A549 (cell line): ENCODE measurements at regions not wholly inside any gene's neighbourhood (a gene's known extent, or its start where the extent isn't known, plus 50 kb on each side); places are given as distances from the start of the nearest gene placed in this dataset.
A peak's percentile ranks its signal among the peaks of the same experiment; 100 is the strongest.

ENCODE experiments used
- ATAC-seq, 2 experiments: fragments of 200-7000 bp in 1 of 2; fragments of >200 bp in 1 of 2; cut with Nextera tagmentation in 1 of 2; cut with Tn5 transposase in 1 of 2; 3 replicates each; pipeline versions ENCODE4 v1.8.0 to v1.9.1; 2018 to 2020; ENCODE audit warnings: mild to moderate bottlenecking in 1 of 2, moderate library complexity in 1 of 2
- CTCF ChIA-PET: fragments of 300-600 bp; sonication (Branson Sonifier 250); formaldehyde crosslinking; extraction: SDS; loops from one replicate; lab custom pipeline; 2021; ENCODE audit warnings: antibody characterized with exemption, inconsistent platforms; lab: Yijun Ruan, JAX
- POLR2A ChIA-PET: fragments of 350-600 bp; formaldehyde crosslinking; extraction: SDS; loops from one replicate; lab custom pipeline; 2021; ENCODE audit warnings: antibody characterized with exemption, inconsistent platforms; lab: Yijun Ruan, JAX
- DNase-seq, 2 experiments: peaks; one replicate each; pipeline versions ENCODE4 v3.0.0 to v3.0.0-alpha.2; 2011 to 2016; ENCODE audit warnings: low read depth in 1 of 2, low spot score in 1 of 2
- FAIRE-seq: peaks from 2 replicates; lab custom pipeline; 2011; peaks lifted over from hg19 to GRCh38; lab: Jason Lieb, UNC
- H3K27ac ChIP-seq, 2 experiments: fragments of >200 bp; sonication (Bioruptor Twin); formaldehyde crosslinking; 3 replicates each; pipeline ENCODE4 v1.5.1; 2016 to 2017
- H3K4me1 ChIP-seq: fragments of >200 bp; sonication (Bioruptor Twin); formaldehyde crosslinking; 3 replicates; pipeline ENCODE4 v1.6.1; 2016
- H3K4me2 ChIP-seq: fragments of >200 bp; sonication (Bioruptor Twin); formaldehyde crosslinking; 3 replicates; pipeline ENCODE4 v1.6.1; 2016
- H3K4me3 ChIP-seq: fragments of >200 bp; sonication (Bioruptor Twin); formaldehyde crosslinking; 3 replicates; pipeline ENCODE4 v1.5.1; 2016
- H3K9me3 ChIP-seq: fragments of >200 bp; sonication (Bioruptor Twin); formaldehyde crosslinking; 3 replicates; pipeline ENCODE4 v1.6.1; 2016
- CBX8 ChIP-seq: fragments of 200-600 bp; sonication (generic); IDR thresholded peaks from 2 replicates; pipeline ENCODE4 v1.6.1; 2016
- EHMT2 ChIP-seq: fragments of 200-600 bp; sonication (generic); IDR thresholded peaks from 2 replicates; pipeline ENCODE4 v1.6.1; 2016; ENCODE audit warnings: antibody characterized with exemption, low read depth, mild to moderate bottlenecking, moderate library complexity
- FOSB ChIP-seq: fragments of 250-450 bp; sonication (Bioruptor Pico); IDR thresholded peaks from 2 replicates; pipeline ENCODE4 v1.5.0; 2020; ENCODE audit warnings: mild to moderate bottlenecking, moderate library complexity
- FOSL2 ChIP-seq, 2 experiments: fragments of 450-650 bp in 1 of 2; fragments of >200 bp in 1 of 2; sonication (Bioruptor Twin) in 1 of 2; formaldehyde crosslinking; IDR thresholded peaks; 2 replicates each; pipeline versions ENCODE4 v1.5.0 to v1.6.1; 2016 to 2020; ENCODE audit warnings: mild to moderate bottlenecking in 1 of 2, moderate library complexity in 1 of 2
- HEYL ChIP-seq: fragments of 250-450 bp; sonication (Bioruptor Pico); IDR thresholded peaks from 2 replicates; pipeline ENCODE4 v1.8.0; 2021; ENCODE audit warnings: mild to moderate bottlenecking, moderate library complexity
- HOXB13 ChIP-seq: fragments of 250-450 bp; sonication (Bioruptor Pico); IDR thresholded peaks from 2 replicates; pipeline ENCODE4 v1.5.0; 2020; ENCODE audit warnings: low read depth, mild to moderate bottlenecking, moderate library complexity
- JUNB ChIP-seq: fragments of >200 bp; sonication (Bioruptor Twin); formaldehyde crosslinking; IDR thresholded peaks from 2 replicates; pipeline ENCODE4 v1.6.1; 2016
- MAFK ChIP-seq: fragments of 450-650 bp; IDR thresholded peaks from 2 replicates; pipeline ENCODE4 v1.6.1; 2014; ENCODE audit not compliant: partially characterized antibody
- ZNF302 ChIP-seq: fragments of 250-450 bp; sonication (Bioruptor Pico); IDR thresholded peaks from 2 replicates; pipeline ENCODE4 v1.9.0; 2021; ENCODE audit warnings: inconsistent platforms, mild to moderate bottlenecking, moderate library complexity
- WGBS: methylation state at CpG from one replicate; pipeline ENCODE4 v1.1.6; 2017; ENCODE audit errors: missing lambda C conversion rate; 5-methylcytosine and 5-hydroxymethylcytosine counted together
- TF ChIP-seq, protein P1 (sequence below): IDR thresholded peaks from 2 replicates; pipeline ENCODE4 v1.6.1; 2012
- TF ChIP-seq, protein P2 (sequence below): fragments of >200 bp; sonication (Bioruptor Twin); formaldehyde crosslinking; IDR thresholded peaks from 2 replicates; pipeline ENCODE4 v1.6.1; 2016
- TF ChIP-seq, protein P3 (sequence below): fragments of >200 bp; sonication (Bioruptor Twin); formaldehyde crosslinking; IDR thresholded peaks from 3 replicates; pipeline ENCODE4 v1.5.1; 2016
- TF ChIP-seq, protein P4 (sequence below): fragments of 250-450 bp; sonication (Bioruptor Pico); IDR thresholded peaks from 2 replicates; pipeline ENCODE4 v1.5.0; 2020; ENCODE audit warnings: low read depth, mild to moderate bottlenecking, moderate library complexity
- TF ChIP-seq, protein P5 (sequence below): fragments of 200-600 bp; sonication (generic); IDR thresholded peaks from 2 replicates; pipeline ENCODE4 v1.6.1; 2016; ENCODE audit warnings: antibody characterized with exemption, mild to moderate bottlenecking, moderate library complexity
- TF ChIP-seq, protein P6 (sequence below): fragments of 150-350 bp; IDR thresholded peaks from 2 replicates; pipeline ENCODE4 v1.6.1; 2014; ENCODE audit warnings: low read depth, mild to moderate bottlenecking, low read length

DNA sequence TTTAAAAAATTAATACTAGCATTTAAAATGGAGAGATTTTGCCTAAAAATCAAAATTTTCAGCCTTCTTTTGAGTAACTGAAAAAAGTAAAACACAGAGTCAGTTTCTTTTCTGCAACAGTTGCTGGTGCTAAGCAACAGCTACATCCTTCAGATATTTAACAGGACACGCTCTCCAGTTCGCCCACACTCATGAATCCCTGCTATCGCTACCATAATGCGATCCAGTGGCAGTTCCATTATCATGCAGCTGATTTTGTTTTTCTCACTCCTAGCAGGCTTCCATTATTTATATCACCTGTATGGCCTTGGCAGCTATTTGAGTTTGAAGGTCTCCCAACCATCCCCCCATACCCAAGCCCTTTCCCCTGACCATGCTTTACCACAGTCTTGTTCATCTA lies 93.1 kb upstream of the NCKAP5 start:
- ChIA-PET CTCF (no interaction called here), POLR2A (no interaction called here)
- WGBS = 94% methylated on average over 4 of the region's 4 CpGs
- ATAC-seq (no peak), DNase-seq (no peak), FAIRE-seq (no peak)
- Histone ChIP-seq H3K9me3 (no peaks in the 10 kb centered on the region), H3K27ac (no peak overlapping the region), H3K4me3 (no peak overlapping the region), H3K4me1 (no peaks in the 10 kb centered on the region), H3K4me2 (no peak overlapping the region)
- no peak for TF ChIP-seq JUNB
- TF ChIP-seq HEYL = no peak
- TF ChIP-seq EHMT2 = no peak
- TF ChIP-seq FOSB = no peak

DNA sequence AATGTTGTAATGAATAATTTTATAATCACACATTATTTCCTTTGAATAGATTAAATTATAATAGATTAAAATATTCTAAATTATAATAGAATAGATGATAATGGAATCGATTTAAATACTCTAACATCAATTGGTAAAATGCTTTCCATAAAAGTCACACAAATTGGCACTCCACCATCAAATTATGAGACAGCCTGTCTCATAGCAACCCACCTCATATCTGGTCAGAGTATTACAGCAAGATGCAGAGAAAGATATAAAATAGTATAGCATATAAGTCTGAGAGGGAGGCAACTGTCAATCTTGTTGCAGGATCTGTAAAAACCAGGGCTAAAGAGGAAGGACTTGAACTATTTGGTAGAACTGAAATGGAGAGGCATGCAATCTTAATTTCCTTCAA lies 98.4 kb upstream of the NCKAP5 start:
- H3K9me3 ChIP-seq = peaks cover 19% of the 10 kb centered on the region
- CTCF ChIA-PET = no interaction called here
- TF ChIP-seq, protein P1, sequence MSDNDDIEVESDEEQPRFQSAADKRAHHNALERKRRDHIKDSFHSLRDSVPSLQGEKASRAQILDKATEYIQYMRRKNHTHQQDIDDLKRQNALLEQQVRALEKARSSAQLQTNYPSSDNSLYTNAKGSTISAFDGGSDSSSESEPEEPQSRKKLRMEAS = no peak
- TF ChIP-seq FOSL2 (IDR thresholded peaks at IDR 0.05) (no peak), FOSL2 (CRISPR knock-in tag; IDR thresholded peaks at IDR 0.05) (no peak), ZNF302 (CRISPR knock-in tag) (no peak), CBX8 (no peak), HOXB13 (CRISPR knock-in tag) (no peak)
- TF ChIP-seq, protein P2, sequence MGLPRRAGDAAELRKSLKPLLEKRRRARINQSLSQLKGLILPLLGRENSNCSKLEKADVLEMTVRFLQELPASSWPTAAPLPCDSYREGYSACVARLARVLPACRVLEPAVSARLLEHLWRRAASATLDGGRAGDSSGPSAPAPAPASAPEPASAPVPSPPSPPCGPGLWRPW = no peak
- TF ChIP-seq, protein P3, sequence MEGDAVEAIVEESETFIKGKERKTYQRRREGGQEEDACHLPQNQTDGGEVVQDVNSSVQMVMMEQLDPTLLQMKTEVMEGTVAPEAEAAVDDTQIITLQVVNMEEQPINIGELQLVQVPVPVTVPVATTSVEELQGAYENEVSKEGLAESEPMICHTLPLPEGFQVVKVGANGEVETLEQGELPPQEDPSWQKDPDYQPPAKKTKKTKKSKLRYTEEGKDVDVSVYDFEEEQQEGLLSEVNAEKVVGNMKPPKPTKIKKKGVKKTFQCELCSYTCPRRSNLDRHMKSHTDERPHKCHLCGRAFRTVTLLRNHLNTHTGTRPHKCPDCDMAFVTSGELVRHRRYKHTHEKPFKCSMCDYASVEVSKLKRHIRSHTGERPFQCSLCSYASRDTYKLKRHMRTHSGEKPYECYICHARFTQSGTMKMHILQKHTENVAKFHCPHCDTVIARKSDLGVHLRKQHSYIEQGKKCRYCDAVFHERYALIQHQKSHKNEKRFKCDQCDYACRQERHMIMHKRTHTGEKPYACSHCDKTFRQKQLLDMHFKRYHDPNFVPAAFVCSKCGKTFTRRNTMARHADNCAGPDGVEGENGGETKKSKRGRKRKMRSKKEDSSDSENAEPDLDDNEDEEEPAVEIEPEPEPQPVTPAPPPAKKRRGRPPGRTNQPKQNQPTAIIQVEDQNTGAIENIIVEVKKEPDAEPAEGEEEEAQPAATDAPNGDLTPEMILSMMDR = no peak
- TF ChIP-seq, protein P4, sequence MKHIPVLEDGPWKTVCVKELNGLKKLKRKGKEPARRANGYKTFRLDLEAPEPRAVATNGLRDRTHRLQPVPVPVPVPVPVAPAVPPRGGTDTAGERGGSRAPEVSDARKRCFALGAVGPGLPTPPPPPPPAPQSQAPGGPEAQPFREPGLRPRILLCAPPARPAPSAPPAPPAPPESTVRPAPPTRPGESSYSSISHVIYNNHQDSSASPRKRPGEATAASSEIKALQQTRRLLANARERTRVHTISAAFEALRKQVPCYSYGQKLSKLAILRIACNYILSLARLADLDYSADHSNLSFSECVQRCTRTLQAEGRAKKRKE (CRISPR knock-in tag) = no peak
- TF ChIP-seq, protein P5, sequence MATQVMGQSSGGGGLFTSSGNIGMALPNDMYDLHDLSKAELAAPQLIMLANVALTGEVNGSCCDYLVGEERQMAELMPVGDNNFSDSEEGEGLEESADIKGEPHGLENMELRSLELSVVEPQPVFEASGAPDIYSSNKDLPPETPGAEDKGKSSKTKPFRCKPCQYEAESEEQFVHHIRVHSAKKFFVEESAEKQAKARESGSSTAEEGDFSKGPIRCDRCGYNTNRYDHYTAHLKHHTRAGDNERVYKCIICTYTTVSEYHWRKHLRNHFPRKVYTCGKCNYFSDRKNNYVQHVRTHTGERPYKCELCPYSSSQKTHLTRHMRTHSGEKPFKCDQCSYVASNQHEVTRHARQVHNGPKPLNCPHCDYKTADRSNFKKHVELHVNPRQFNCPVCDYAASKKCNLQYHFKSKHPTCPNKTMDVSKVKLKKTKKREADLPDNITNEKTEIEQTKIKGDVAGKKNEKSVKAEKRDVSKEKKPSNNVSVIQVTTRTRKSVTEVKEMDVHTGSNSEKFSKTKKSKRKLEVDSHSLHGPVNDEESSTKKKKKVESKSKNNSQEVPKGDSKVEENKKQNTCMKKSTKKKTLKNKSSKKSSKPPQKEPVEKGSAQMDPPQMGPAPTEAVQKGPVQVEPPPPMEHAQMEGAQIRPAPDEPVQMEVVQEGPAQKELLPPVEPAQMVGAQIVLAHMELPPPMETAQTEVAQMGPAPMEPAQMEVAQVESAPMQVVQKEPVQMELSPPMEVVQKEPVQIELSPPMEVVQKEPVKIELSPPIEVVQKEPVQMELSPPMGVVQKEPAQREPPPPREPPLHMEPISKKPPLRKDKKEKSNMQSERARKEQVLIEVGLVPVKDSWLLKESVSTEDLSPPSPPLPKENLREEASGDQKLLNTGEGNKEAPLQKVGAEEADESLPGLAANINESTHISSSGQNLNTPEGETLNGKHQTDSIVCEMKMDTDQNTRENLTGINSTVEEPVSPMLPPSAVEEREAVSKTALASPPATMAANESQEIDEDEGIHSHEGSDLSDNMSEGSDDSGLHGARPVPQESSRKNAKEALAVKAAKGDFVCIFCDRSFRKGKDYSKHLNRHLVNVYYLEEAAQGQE = no peak
- no peak overlapping the region for H3K4me3 ChIP-seq
- FAIRE-seq (no peak), DNase-seq (no peak), ATAC-seq (no peak)
- no peak overlapping the region for H3K27ac ChIP-seq
- H3K4me2 ChIP-seq = no peak overlapping the region
- POLR2A ChIA-PET = no interaction called here
- H3K4me1 ChIP-seq = no peaks in the 10 kb centered on the region; the same call in 2 of the 3 replicates
- WGBS = 0% methylated on average over 1 of the region's 1 CpG

DNA sequence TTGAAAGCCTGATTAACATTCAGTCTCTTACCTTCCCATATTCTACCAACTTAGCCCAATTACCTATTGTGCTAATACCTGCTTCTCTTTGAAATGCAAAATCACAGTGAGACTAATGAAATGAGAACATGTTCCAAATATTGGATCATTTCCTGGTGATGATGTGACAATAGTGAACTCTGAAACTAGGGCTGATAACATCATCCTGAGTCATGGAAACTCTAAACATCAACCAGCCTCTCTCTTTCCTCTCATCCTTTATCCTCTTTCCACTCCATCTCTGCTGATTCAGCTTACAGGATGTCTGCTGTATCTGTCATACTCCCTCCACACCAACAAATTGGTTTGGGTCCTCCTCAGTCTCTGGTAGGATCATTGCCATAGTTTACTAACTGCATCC lies 98.8 kb upstream of the NCKAP5 start:
- Histone ChIP-seq H3K4me2 (no peak overlapping the region), H3K4me3 (no peak overlapping the region), H3K4me1 (no peaks in the 10 kb centered on the region; the same call in 2 of the 3 replicates), H3K27ac (no peak overlapping the region), H3K9me3 (peaks cover 19% of the 10 kb centered on the region)
- ChIA-PET POLR2A (no interaction called here), CTCF (no interaction called here)
- peak in 1 of 2 experiments; percentile 60; a peak in 2 of 6 replicates for ATAC-seq
- peak in 1 of 2 experiments; percentile 45 for DNase-seq
- peak; percentile 73 for TF ChIP-seq MAFK
- TF ChIP-seq, protein P6, sequence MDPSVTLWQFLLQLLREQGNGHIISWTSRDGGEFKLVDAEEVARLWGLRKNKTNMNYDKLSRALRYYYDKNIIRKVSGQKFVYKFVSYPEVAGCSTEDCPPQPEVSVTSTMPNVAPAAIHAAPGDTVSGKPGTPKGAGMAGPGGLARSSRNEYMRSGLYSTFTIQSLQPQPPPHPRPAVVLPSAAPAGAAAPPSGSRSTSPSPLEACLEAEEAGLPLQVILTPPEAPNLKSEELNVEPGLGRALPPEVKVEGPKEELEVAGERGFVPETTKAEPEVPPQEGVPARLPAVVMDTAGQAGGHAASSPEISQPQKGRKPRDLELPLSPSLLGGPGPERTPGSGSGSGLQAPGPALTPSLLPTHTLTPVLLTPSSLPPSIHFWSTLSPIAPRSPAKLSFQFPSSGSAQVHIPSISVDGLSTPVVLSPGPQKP = no peak
- no peak for FAIRE-seq
